Peyer's patch (tissue), 4 donors: ENCODE measurements at regions not wholly inside any gene's neighbourhood (a gene's known extent, or its start where the extent isn't known, plus 50 kb on each side); places are given as distances from the start of the nearest gene placed in this dataset.

Experiments
- DNase-seq, 3 donors: peaks; one replicate each; pipeline ENCODE4 v3.0.0-alpha.2; 2017 to 2019
- H3K27ac ChIP-seq, 4 donors: fragments of 200-600 bp; sonication (generic); one replicate each; pipeline ENCODE4 v1.5.1; 2016 to 2019
- H3K27me3 ChIP-seq, 2 donors: fragments of 200-600 bp; sonication (generic); one replicate each; pipeline ENCODE4 v1.5.1; 2019
- H3K36me3 ChIP-seq, 3 donors: fragments of 200-600 bp; sonication (generic); one replicate each; pipeline ENCODE4 v1.5.1; 2016 to 2019
- H3K4me1 ChIP-seq, 4 donors: fragments of 200-600 bp; sonication (generic); one replicate each; pipeline ENCODE4 v1.5.1; 2016 to 2019
- H3K4me3 ChIP-seq, 4 donors: fragments of 200-600 bp; sonication (generic); 1 replicate in 3 of 4; 2 replicates in 1 of 4; pipeline ENCODE4 v1.5.1; 2016 to 2019; ENCODE audit warnings: mild to moderate bottlenecking in 1 of 4
- H3K9me3 ChIP-seq, 4 donors: fragments of 200-600 bp; sonication (generic); one replicate each; pipeline ENCODE4 v1.5.1; 2016 to 2019; ENCODE audit warnings: mild to moderate bottlenecking in 1 of 4
- POLR2A ChIP-seq, 2 donors: fragments of 450-650 bp; IDR thresholded peaks; one replicate each; pipeline ENCODE4 v1.5.1; 2017; ENCODE audit warnings: antibody characterized with exemption in 2 of 2, mild to moderate bottlenecking in 2 of 2, moderate library complexity in 2 of 2
- TF ChIP-seq, protein P1 (sequence below), 6 experiments: fragments of 450-650 bp in 4 of 6; fragments of 200-600 bp in 2 of 6; sonication (generic) in 1 of 6; IDR thresholded peaks; one replicate each; pipeline ENCODE4 v1.5.1; 2017 to 2019; ENCODE audit warnings: antibody characterized with exemption in 6 of 6, mild to moderate bottlenecking in 3 of 6, moderate library complexity in 1 of 6

DNA sequence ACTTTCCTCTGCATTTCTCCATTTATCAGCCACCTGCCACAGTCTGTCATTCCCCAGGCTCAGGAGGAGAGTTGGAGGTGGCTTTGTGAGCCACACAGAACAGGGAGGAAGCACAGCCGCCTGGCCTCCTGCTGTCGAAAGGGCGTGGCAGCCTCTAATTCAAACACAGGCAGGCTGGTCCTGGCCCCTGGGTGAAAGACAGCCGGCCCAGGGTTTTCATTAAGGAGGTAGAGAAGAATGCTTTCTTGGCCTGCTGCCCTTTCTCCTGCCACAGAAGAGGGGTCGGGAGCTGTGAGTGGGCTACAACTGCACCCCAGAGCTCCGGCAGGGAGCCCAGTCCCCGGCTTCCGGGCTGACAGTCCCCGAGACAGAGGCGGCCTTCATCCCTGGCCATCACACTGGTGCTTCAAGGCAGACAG is 108.6 kb upstream of the FZD10 start:
- TF ChIP-seq, protein P1, sequence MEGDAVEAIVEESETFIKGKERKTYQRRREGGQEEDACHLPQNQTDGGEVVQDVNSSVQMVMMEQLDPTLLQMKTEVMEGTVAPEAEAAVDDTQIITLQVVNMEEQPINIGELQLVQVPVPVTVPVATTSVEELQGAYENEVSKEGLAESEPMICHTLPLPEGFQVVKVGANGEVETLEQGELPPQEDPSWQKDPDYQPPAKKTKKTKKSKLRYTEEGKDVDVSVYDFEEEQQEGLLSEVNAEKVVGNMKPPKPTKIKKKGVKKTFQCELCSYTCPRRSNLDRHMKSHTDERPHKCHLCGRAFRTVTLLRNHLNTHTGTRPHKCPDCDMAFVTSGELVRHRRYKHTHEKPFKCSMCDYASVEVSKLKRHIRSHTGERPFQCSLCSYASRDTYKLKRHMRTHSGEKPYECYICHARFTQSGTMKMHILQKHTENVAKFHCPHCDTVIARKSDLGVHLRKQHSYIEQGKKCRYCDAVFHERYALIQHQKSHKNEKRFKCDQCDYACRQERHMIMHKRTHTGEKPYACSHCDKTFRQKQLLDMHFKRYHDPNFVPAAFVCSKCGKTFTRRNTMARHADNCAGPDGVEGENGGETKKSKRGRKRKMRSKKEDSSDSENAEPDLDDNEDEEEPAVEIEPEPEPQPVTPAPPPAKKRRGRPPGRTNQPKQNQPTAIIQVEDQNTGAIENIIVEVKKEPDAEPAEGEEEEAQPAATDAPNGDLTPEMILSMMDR (IDR thresholded peaks at IDR 0.05) = no peak
- TF ChIP-seq POLR2A (IDR thresholded peaks at IDR 0.05) = no peak
- no peaks in the 10 kb centered on the region for H3K36me3 ChIP-seq
- no peaks in the 10 kb centered on the region for H3K27me3 ChIP-seq
- no peaks in the 10 kb centered on the region for H3K9me3 ChIP-seq
- H3K4me1 ChIP-seq = no peaks in the 10 kb centered on the region
- no peak overlapping the region for H3K4me3 ChIP-seq
- no peak for DNase-seq
- no peak overlapping the region for H3K27ac ChIP-seq

DNA sequence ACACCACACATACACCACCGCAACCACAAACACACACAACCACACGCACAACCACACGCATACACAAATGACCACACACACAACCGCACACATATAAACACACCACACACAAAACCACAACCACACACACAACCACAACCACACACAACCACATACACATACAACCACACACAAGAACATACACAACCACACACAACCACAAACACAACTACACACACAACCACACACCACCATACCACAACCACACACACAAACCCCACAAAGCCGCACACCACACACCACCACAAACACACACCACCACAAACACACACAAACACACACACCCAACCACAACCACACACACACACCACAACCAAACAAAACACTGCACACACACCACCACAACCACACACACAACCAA is 107.5 kb upstream of the FZD10 start:
- Histone ChIP-seq H3K27ac (no peak overlapping the region), H3K27me3 (no peaks in the 10 kb centered on the region), H3K4me1 (no peaks in the 10 kb centered on the region), H3K9me3 (no peaks in the 10 kb centered on the region), H3K4me3 (no peak overlapping the region), H3K36me3 (no peaks in the 10 kb centered on the region)
- TF ChIP-seq, protein P1 (IDR thresholded peaks at IDR 0.05) = no peak
- TF ChIP-seq POLR2A (IDR thresholded peaks at IDR 0.05) = no peak
- no peak for DNase-seq

DNA sequence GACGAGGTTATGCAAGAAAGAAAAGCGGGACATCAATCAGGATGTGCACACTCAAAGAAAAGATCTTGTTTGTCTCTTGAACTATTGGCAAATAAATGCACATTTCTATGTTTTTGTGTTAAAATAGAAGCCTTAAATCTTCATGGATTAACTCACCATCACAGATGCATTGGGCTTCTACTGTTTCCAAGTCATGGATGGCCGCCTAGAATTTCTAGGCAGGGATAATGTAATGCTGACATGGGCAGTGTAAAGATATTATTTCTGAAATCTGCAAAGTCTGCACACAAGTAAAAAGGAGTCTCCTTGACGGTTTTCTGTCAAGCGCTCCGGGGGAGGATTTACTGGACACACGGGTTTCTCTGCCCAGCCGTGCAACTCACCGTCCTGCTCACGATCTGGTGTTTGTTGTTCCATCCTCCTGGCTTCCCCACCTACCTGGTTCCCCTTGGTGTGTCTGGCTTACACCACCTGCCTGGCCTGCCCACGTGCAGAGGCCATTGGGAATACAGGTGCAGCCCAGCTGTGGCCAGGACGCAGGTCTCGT is 103.3 kb upstream of the FZD10 start:
- H3K27ac ChIP-seq = no peak overlapping the region
- no peak for TF ChIP-seq POLR2A (IDR thresholded peaks at IDR 0.05)
- TF ChIP-seq, protein P1 (IDR thresholded peaks at IDR 0.05) = no peak
- H3K9me3 ChIP-seq = no peaks in the 10 kb centered on the region
- no peaks in the 10 kb centered on the region for H3K36me3 ChIP-seq
- H3K27me3 ChIP-seq = no peaks in the 10 kb centered on the region
- DNase-seq = no peak
- H3K4me1 ChIP-seq = no peaks in the 10 kb centered on the region
- H3K4me3 ChIP-seq = no peak overlapping the region

DNA sequence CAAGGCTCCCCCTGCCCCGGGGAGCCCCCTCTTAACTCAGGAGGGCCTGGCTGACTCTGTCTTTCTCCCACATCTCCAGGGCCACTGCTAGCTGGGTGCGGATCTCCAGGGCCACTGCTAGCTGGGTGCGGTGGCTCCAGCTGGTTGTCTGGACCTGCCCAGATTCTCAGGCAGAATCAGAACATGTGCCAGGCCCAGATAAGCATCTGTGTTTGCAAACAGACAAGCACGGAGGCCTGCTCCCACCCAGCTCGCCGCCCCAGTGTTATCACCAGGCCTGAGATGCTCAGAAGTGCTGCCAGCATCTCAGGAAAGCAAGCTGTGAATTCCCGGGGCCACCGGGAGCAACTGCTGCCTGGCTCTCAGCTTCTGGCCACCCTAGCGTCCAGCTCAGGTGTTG is 98.4 kb upstream of the FZD10 start:
- no peak overlapping the region for H3K27ac ChIP-seq
- no peaks in the 10 kb centered on the region for H3K36me3 ChIP-seq
- no peaks in the 10 kb centered on the region for H3K27me3 ChIP-seq
- no peaks in the 10 kb centered on the region for H3K4me1 ChIP-seq
- TF ChIP-seq, protein P1 (IDR thresholded peaks at IDR 0.05) = no peak
- TF ChIP-seq POLR2A (IDR thresholded peaks at IDR 0.05) = no peak
- no peak overlapping the region for H3K4me3 ChIP-seq
- no peaks in the 10 kb centered on the region for H3K9me3 ChIP-seq
- DNase-seq = no peak

DNA sequence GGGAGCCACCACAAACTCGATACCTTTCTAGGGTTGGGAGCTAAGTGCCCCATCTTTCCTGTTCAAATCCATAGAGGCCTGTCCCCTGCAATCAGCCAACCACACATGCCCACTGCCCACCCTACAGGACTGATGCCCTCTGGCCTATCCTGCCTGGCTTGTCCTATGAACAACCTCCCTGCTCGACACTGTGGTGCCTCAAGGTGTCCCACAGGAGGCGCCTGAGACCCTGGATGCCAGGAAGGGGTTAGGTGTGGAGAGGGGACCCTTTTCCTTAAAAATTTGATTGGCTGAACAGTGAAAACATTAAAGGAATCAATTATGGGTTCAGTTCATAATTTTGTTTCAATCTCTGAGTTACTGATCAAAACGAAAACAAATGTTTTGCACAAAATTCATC is 97.3 kb upstream of the FZD10 start:
- TF ChIP-seq, protein P1 (IDR thresholded peaks at IDR 0.05) = no peak
- no peak for TF ChIP-seq POLR2A (IDR thresholded peaks at IDR 0.05)
- Histone ChIP-seq H3K4me3 (no peak overlapping the region), H3K27ac (no peak overlapping the region), H3K9me3 (no peaks in the 10 kb centered on the region), H3K4me1 (no peaks in the 10 kb centered on the region), H3K36me3 (no peaks in the 10 kb centered on the region), H3K27me3 (no peaks in the 10 kb centered on the region)
- no peak for DNase-seq

DNA sequence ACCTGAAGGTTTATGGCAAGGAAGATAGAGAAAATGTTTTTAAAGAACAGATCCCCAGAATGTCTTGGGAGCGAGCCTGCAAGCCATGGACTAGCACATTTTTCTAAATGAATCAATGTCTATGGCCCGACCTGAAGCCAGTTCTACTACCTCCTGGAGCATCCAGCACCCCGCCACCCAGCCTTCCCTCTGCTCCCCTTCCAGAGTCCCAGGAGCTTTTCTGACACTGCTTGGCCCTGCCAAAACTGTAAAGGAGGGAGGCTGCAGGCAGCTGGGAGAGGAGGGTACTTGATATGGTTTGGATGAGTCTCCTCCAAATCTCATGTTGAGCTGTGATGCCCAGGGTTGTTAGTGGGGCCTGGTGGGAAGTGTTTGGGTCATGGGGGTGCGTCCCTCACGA is 95.5 kb upstream of the FZD10 start:
- no peaks in the 10 kb centered on the region for H3K4me1 ChIP-seq
- no peak overlapping the region for H3K4me3 ChIP-seq
- no peak for DNase-seq
- no peaks in the 10 kb centered on the region for H3K27me3 ChIP-seq
- TF ChIP-seq POLR2A (IDR thresholded peaks at IDR 0.05) = no peak
- TF ChIP-seq, protein P1 (IDR thresholded peaks at IDR 0.05) = no peak
- no peaks in the 10 kb centered on the region for H3K9me3 ChIP-seq
- H3K36me3 ChIP-seq = no peaks in the 10 kb centered on the region
- H3K27ac ChIP-seq = no peak overlapping the region
